ENCODE measurements at regions not wholly inside any gene's neighbourhood (a gene's known extent, or its start where the extent isn't known, plus 50 kb on each side); places are given as distances from the start of the nearest gene placed in this dataset.

DNA sequence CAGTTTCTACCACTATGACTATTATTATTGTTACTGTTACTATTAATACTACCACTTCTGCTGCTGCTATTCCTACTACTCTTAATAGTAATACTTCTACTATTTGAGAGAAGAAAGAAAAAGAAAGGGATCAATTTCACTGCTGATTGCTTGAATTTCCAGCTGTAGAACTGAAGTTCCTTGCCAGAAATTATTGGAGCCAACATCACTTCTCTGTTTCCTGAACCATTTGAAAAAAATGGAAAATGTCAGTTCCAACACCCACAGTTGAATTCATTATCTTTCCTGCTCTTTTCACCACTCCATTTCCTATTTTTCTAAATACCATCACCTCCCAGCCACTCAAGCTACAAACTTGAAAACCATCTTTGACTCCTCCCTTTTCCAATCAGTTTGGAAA is 54.1 kb upstream of the PIK3C2G start:
- no peak for TF ChIP-seq POLR2A (IDR thresholded peaks at IDR 0.05; ENCODE audit: low read length)
- no peak for TF ChIP-seq GATA1 (IDR thresholded peaks at IDR 0.05; ENCODE audit: low read depth, low read length)
- DNase-seq, result no peak

- no peak for DNase-seq
- no peak for TF ChIP-seq POLR2A (IDR thresholded peaks at IDR 0.05; ENCODE audit: low read length)
- TF ChIP-seq GATA1 (IDR thresholded peaks at IDR 0.05; ENCODE audit: low read depth, low read length), result no peak
Observed at GRCh38 chr12:18206198-18206597, 55.1 kb upstream of the PIK3C2G start.

DNA sequence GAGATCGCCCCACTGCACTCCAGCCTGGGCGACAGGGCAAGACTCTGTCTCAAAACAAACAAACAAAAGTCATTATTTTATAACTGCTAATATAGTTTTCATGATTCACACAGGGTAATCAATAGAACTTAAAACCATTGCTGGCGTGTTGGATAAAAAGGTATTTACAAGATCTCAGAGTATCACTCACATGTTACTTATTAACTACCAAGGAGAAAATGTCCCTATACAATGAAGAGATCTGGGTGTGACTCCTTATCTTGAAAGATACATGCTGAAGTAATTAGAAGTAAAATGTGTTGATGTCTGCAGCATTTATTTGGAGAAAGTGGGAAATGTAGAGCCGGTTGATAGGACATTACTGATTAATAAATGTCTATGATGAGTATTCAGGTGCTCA is 57.3 kb upstream of the PIK3C2G start:
- TF ChIP-seq GATA1 (IDR thresholded peaks at IDR 0.05; ENCODE audit: low read depth, low read length) (no peak), POLR2A (IDR thresholded peaks at IDR 0.05; ENCODE audit: low read length) (no peak)
- DNase-seq, result no peak

GRCh38 chr12:18192119-18192518 is 69.2 kb upstream of the PIK3C2G start:
- no peak for DNase-seq
- TF ChIP-seq GATA1 (IDR thresholded peaks at IDR 0.05; ENCODE audit: low read depth, low read length), result no peak
- TF ChIP-seq POLR2A (IDR thresholded peaks at IDR 0.05; ENCODE audit: low read length), result no peak

- no peak for DNase-seq
- TF ChIP-seq POLR2A (IDR thresholded peaks at IDR 0.05; ENCODE audit: low read length) (no peak), GATA1 (IDR thresholded peaks at IDR 0.05; ENCODE audit: low read depth, low read length) (no peak)
Observed at GRCh38 chr12:18183141-18183540, 78.2 kb upstream of the PIK3C2G start.

- TF ChIP-seq GATA1 (IDR thresholded peaks at IDR 0.05; ENCODE audit: low read depth, low read length) (no peak), POLR2A (IDR thresholded peaks at IDR 0.05; ENCODE audit: low read length) (no peak)
- DNase-seq, result no peak
Observed at GRCh38 chr12:18171571-18171970, 81.6 kb upstream of the RERGL start.

DNA sequence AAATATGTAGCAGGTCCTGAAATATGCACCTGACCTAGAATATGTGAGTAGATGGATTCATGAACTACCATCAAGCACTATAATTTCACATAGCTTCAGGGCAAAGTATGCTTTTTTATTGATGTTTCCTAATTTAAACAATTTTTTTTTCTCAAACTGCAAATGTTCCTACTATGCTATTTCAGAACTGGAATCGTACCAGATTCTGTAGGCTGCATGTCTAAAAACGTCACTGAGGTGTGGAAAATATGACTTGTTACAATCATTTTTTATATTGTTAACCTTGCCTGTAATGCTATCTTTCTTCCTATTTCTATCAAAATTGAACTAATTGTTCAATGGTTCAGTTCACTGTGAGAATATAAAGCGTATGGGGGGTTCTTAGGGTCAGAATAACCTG is 78.0 kb upstream of the RERGL start:
- no peak for DNase-seq
- TF ChIP-seq GATA1 (IDR thresholded peaks at IDR 0.05; ENCODE audit: low read depth, low read length) (no peak), POLR2A (IDR thresholded peaks at IDR 0.05; ENCODE audit: low read length) (no peak)

DNA sequence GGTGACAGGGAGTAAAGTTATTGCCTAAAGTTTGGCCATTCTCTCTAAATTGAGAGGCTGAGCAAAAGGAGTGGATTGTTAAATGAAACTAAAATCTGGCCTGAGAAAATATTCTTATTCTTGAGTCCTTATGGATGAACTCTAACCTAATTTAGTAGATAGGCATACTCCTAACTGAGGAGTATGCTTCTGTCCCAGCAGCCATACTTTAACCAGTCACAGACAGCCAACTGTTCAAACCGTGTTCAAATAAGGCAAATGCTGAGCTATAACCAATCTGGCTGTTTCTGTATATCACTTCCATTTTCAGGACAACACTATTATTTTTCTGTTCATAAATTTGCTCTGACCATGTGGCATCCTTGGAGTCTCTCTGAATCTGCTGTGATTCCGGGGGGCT is 75.9 kb upstream of the RERGL start:
- DNase-seq, result no peak
- TF ChIP-seq GATA1 (IDR thresholded peaks at IDR 0.05; ENCODE audit: low read depth, low read length), result no peak
- no peak for TF ChIP-seq POLR2A (IDR thresholded peaks at IDR 0.05; ENCODE audit: low read length)

DNA sequence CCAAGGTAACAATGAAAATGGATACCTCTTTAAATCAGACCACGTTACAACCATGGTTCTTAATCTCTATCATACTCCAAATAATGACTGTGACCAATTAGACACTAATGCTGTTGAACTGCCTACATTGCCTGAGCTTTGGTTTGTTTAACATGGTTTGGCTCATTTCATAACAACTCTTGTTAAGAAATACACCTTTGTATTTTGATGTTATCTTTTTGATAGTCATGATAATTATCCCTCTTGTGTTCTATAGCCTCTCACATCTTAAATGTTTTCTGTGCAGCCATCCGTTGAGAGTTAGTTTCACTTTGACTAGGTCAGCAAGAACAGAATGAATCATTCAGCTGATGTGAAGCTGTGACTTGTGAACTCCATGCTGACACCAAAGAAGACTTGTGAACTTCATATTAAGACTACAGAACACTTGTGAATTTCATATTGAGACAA is 75.5 kb upstream of the RERGL start:
- DNase-seq, result no peak
- TF ChIP-seq GATA1 (IDR thresholded peaks at IDR 0.05; ENCODE audit: low read depth, low read length), result no peak
- TF ChIP-seq POLR2A (IDR thresholded peaks at IDR 0.05; ENCODE audit: low read length), result no peak

GRCh38 chr12:18160901-18161300 is 70.9 kb upstream of the RERGL start:
- DNase-seq, result no peak
- TF ChIP-seq GATA1 (IDR thresholded peaks at IDR 0.05; ENCODE audit: low read depth, low read length) (no peak), POLR2A (IDR thresholded peaks at IDR 0.05; ENCODE audit: low read length) (no peak)

DNA sequence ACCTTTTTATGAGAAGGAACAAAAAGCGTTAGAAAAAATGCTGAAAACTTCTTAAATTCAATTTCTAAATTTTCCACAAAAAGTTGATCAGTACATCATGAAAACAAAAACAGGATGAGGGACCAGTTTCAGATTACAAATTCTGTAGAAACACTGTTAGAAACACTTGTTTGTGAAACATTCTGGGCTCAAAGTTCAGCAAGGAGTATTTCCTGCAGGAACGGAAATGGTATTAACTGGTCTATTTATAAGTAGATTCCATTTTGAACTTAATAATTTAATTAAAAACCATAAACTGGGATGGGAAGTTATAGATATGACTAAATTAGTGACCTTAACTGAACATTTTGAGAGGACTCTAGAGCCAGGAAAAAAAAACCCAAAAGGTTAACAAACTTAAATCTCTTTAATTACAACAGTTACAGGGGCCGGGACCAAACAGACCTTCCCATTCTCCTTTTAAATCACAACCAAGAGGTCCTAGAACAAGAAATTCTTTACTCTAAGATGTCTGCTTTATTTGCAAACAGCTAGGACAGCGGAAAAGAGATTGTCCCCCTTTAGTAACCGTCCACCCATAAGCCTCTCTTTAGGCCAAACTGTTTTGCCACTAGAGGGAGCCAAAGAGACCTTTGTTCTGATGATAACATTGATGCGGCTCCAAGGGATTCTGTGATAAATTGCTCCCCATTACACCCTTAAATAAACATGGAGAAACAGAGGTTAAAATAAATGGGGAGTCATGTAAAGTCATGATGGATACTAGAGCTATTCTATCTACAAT is 69.0 kb upstream of the RERGL start:
- peak; percentile 23 to 60 for DNase-seq
- TF ChIP-seq GATA1 (IDR thresholded peaks at IDR 0.05; ENCODE audit: low read depth, low read length), result no peak

- TF ChIP-seq POLR2A (IDR thresholded peaks at IDR 0.05; ENCODE audit: low read length) (no peak), GATA1 (IDR thresholded peaks at IDR 0.05; ENCODE audit: low read depth, low read length) (no peak)
- no peak for DNase-seq
Observed at GRCh38 chr12:18153826-18154225, 63.8 kb upstream of the RERGL start.

- DNase-seq, result no peak
- TF ChIP-seq GATA1 (IDR thresholded peaks at IDR 0.05; ENCODE audit: low read depth, low read length), result no peak
- no peak for TF ChIP-seq POLR2A (IDR thresholded peaks at IDR 0.05; ENCODE audit: low read length)
Observed at GRCh38 chr12:18151036-18151435, 61.0 kb upstream of the RERGL start.

DNA sequence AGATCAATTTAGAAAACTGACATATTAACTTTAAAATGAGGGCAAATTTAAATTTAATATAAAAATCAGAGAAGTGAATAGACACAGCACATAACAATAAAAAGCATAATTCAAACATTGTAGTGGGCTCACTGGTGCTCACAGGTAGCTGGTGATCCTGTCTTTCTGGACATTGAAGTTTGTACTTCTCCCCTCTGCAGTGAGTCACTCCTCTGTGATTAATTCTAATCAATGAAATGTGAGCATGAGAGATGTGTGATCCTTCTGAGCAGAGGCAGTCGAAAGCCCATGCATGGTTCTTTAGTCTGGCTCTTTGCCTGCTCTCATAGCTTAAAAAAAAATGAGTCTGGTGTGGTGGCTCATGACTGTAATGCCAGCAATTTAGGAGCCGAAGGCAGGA is 59.0 kb upstream of the RERGL start:
- no peak for TF ChIP-seq GATA1 (IDR thresholded peaks at IDR 0.05; ENCODE audit: low read depth, low read length)
- no peak for TF ChIP-seq POLR2A (IDR thresholded peaks at IDR 0.05; ENCODE audit: low read length)
- no peak for DNase-seq

DNA sequence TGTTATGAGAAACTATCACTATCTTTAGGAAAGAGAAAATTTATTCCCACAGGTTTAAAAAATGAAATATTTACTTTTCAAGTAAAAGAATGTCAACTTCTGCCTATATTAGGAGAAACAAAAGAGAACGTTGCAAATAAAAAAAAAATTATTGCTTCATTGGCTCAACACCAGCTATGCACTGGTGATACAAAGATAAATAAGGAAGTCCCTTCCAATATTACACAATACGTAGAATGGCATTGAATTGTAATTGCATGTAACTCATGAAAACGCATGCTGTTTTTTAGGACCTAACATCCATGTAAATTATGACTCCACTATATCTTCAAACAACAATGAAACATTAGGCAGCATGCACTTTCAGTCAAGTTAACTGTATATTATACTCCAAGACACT is 56.4 kb upstream of the RERGL start:
- DNase-seq, result no peak
- TF ChIP-seq GATA1 (IDR thresholded peaks at IDR 0.05; ENCODE audit: low read depth, low read length) (no peak), POLR2A (IDR thresholded peaks at IDR 0.05; ENCODE audit: low read length) (no peak)

All from erythroblast (primary cell).